A549 (cell line): ENCODE measurements at regions not wholly inside any gene's neighbourhood (a gene's known extent, or its start where the extent isn't known, plus 50 kb on each side); places are given as distances from the start of the nearest gene placed in this dataset.

Source experiments
- ATAC-seq, 2 experiments: fragments of 200-7000 bp in 1 of 2; fragments of >200 bp in 1 of 2; cut with Nextera tagmentation in 1 of 2; cut with Tn5 transposase in 1 of 2; 3 replicates each; pipeline versions ENCODE4 v1.8.0 to v1.9.1; 2018 to 2020; ENCODE audit warnings: mild to moderate bottlenecking in 1 of 2, moderate library complexity in 1 of 2
- CTCF ChIA-PET: fragments of 300-600 bp; sonication (Branson Sonifier 250); formaldehyde crosslinking; extraction: SDS; loops from one replicate; lab custom pipeline; 2021; ENCODE audit warnings: antibody characterized with exemption, inconsistent platforms; lab: Yijun Ruan, JAX
- POLR2A ChIA-PET: fragments of 350-600 bp; formaldehyde crosslinking; extraction: SDS; loops from one replicate; lab custom pipeline; 2021; ENCODE audit warnings: antibody characterized with exemption, inconsistent platforms; lab: Yijun Ruan, JAX
- DNase-seq, 2 experiments: peaks; one replicate each; pipeline versions ENCODE4 v3.0.0 to v3.0.0-alpha.2; 2011 to 2016; ENCODE audit warnings: low read depth in 1 of 2, low spot score in 1 of 2
- FAIRE-seq: peaks from 2 replicates; lab custom pipeline; 2011; peaks lifted over from hg19 to GRCh38; lab: Jason Lieb, UNC
- H3K27ac ChIP-seq, 2 experiments: fragments of >200 bp; sonication (Bioruptor Twin); formaldehyde crosslinking; 3 replicates each; pipeline ENCODE4 v1.5.1; 2016 to 2017
- H3K4me1 ChIP-seq: fragments of >200 bp; sonication (Bioruptor Twin); formaldehyde crosslinking; 3 replicates; pipeline ENCODE4 v1.6.1; 2016
- H3K4me2 ChIP-seq: fragments of >200 bp; sonication (Bioruptor Twin); formaldehyde crosslinking; 3 replicates; pipeline ENCODE4 v1.6.1; 2016
- H3K4me3 ChIP-seq: fragments of >200 bp; sonication (Bioruptor Twin); formaldehyde crosslinking; 3 replicates; pipeline ENCODE4 v1.5.1; 2016
- H3K9me3 ChIP-seq: fragments of >200 bp; sonication (Bioruptor Twin); formaldehyde crosslinking; 3 replicates; pipeline ENCODE4 v1.6.1; 2016
- CBX8 ChIP-seq: fragments of 200-600 bp; sonication (generic); IDR thresholded peaks from 2 replicates; pipeline ENCODE4 v1.6.1; 2016
- CHD2 ChIP-seq: fragments of 150-350 bp; IDR thresholded peaks from 2 replicates; pipeline ENCODE4 v1.6.1; 2014; ENCODE audit warnings: low read length; ENCODE audit not compliant: partially characterized antibody
- CTCF ChIP-seq: fragments of >200 bp; sonication (Bioruptor Twin); formaldehyde crosslinking; IDR thresholded peaks from 3 replicates; pipeline ENCODE4 v1.5.1; 2016
- FOSB ChIP-seq: fragments of 250-450 bp; sonication (Bioruptor Pico); IDR thresholded peaks from 2 replicates; pipeline ENCODE4 v1.5.0; 2020; ENCODE audit warnings: mild to moderate bottlenecking, moderate library complexity
- HES2 ChIP-seq: fragments of >200 bp; sonication (Bioruptor Twin); formaldehyde crosslinking; IDR thresholded peaks from 2 replicates; pipeline ENCODE4 v1.6.1; 2016
- HOXA7 ChIP-seq: fragments of 250-450 bp; sonication (Bioruptor Pico); IDR thresholded peaks from 2 replicates; pipeline ENCODE4 v1.5.0; 2020; ENCODE audit warnings: mild to moderate bottlenecking, moderate library complexity
- HOXB5 ChIP-seq: fragments of 250-450 bp; sonication (Bioruptor Pico); IDR thresholded peaks from 2 replicates; pipeline ENCODE4 v1.5.0; 2020; ENCODE audit warnings: mild to moderate bottlenecking, moderate library complexity
- JUNB ChIP-seq: fragments of >200 bp; sonication (Bioruptor Twin); formaldehyde crosslinking; IDR thresholded peaks from 2 replicates; pipeline ENCODE4 v1.6.1; 2016
- NFE2L2 ChIP-seq: fragments of 150-350 bp; conservative IDR thresholded peaks from 2 replicates; pipeline ENCODE4 v1.6.1; 2014; ENCODE audit warnings: low read length
- NR3C1 ChIP-seq: fragments of >200 bp; sonication (Bioruptor Twin); formaldehyde crosslinking; IDR thresholded peaks from 3 replicates; pipeline ENCODE4 v1.6.1; 2017
- POLR2AphosphoS2 ChIP-seq: conservative IDR thresholded peaks from 2 replicates; pipeline ENCODE4 v1.6.1; 2012; ENCODE audit warnings: low read length, improper control_type of control experiment, inconsistent platforms
- RCOR1 ChIP-seq: fragments of 150-350 bp; IDR thresholded peaks from 2 replicates; pipeline ENCODE4 v1.6.1; 2014; ENCODE audit warnings: antibody characterized with exemption, low read length, low read depth
- SREBF2 ChIP-seq: fragments of 450-650 bp; IDR thresholded peaks from 2 replicates; pipeline ENCODE4 v1.6.1; 2014; ENCODE audit warnings: mild to moderate bottlenecking, moderate library complexity
- TFCP2L1 ChIP-seq: fragments of 250-450 bp; sonication (Bioruptor Pico); IDR thresholded peaks from 2 replicates; pipeline ENCODE4 v1.5.0; 2021; ENCODE audit warnings: mild to moderate bottlenecking
- USF2 ChIP-seq: fragments of 450-650 bp; IDR thresholded peaks from 2 replicates; pipeline ENCODE4 v1.6.1; 2014; ENCODE audit warnings: antibody characterized with exemption
- ZSCAN20 ChIP-seq: fragments of 250-450 bp; sonication (Bioruptor Pico); IDR thresholded peaks from 2 replicates; pipeline ENCODE4 v1.8.0; 2022; ENCODE audit warnings: mild to moderate bottlenecking, moderate library complexity
- WGBS: methylation state at CpG from one replicate; pipeline ENCODE4 v1.1.6; 2017; ENCODE audit errors: missing lambda C conversion rate; 5-methylcytosine and 5-hydroxymethylcytosine counted together
- TF ChIP-seq, protein P1 (sequence below): fragments of 200-600 bp; sonication (generic); IDR thresholded peaks from 2 replicates; pipeline ENCODE4 v1.6.1; 2016; ENCODE audit warnings: antibody characterized with exemption, mild to moderate bottlenecking, moderate library complexity
- TF ChIP-seq, protein P2 (sequence below): IDR thresholded peaks from 2 replicates; pipeline ENCODE4 v1.6.1; 2012; ENCODE audit warnings: low read depth, borderline replicate concordance

DNA sequence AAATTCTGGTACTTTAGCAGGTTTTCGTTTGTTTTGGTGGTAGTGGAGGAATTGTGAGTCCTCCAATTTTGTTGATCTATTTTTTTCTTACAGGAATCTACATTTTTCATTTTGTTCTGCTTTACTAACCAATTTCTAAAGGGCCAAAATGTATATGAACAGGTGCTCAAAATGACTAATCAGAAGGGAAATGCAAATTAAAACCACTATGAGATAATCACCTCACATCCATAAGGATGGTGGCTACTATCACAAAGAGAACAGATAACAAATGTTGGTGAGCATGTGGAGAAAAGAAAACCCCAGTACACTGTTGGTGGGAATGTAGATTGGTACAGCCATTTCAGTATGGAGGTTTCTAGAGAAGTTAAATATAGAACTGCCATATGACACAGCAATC is 134.2 kb downstream of the LMO4 start:
- WGBS: 46% methylated on average over 1 of the region's 1 CpG
- ATAC-seq (no peak), DNase-seq (no peak), FAIRE-seq (no peak)
- POLR2A ChIA-PET: no interaction called here
- Histone ChIP-seq H3K4me3 (no peak overlapping the region), H3K4me1 (no peaks in the 10 kb centered on the region), H3K4me2 (no peak overlapping the region), H3K9me3 (no peaks in the 10 kb centered on the region), H3K27ac (no peak overlapping the region)
- CTCF ChIA-PET: no interaction called here
- TF ChIP-seq RCOR1 (no peak), HES2 (no peak), CTCF (no peak), SREBF2 (no peak), USF2 (no peak)
- TF ChIP-seq, protein P1, sequence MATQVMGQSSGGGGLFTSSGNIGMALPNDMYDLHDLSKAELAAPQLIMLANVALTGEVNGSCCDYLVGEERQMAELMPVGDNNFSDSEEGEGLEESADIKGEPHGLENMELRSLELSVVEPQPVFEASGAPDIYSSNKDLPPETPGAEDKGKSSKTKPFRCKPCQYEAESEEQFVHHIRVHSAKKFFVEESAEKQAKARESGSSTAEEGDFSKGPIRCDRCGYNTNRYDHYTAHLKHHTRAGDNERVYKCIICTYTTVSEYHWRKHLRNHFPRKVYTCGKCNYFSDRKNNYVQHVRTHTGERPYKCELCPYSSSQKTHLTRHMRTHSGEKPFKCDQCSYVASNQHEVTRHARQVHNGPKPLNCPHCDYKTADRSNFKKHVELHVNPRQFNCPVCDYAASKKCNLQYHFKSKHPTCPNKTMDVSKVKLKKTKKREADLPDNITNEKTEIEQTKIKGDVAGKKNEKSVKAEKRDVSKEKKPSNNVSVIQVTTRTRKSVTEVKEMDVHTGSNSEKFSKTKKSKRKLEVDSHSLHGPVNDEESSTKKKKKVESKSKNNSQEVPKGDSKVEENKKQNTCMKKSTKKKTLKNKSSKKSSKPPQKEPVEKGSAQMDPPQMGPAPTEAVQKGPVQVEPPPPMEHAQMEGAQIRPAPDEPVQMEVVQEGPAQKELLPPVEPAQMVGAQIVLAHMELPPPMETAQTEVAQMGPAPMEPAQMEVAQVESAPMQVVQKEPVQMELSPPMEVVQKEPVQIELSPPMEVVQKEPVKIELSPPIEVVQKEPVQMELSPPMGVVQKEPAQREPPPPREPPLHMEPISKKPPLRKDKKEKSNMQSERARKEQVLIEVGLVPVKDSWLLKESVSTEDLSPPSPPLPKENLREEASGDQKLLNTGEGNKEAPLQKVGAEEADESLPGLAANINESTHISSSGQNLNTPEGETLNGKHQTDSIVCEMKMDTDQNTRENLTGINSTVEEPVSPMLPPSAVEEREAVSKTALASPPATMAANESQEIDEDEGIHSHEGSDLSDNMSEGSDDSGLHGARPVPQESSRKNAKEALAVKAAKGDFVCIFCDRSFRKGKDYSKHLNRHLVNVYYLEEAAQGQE: no peak
- TF ChIP-seq, protein P2, sequence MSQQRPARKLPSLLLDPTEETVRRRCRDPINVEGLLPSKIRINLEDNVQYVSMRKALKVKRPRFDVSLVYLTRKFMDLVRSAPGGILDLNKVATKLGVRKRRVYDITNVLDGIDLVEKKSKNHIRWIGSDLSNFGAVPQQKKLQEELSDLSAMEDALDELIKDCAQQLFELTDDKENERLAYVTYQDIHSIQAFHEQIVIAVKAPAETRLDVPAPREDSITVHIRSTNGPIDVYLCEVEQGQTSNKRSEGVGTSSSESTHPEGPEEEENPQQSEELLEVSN: no peak

DNA sequence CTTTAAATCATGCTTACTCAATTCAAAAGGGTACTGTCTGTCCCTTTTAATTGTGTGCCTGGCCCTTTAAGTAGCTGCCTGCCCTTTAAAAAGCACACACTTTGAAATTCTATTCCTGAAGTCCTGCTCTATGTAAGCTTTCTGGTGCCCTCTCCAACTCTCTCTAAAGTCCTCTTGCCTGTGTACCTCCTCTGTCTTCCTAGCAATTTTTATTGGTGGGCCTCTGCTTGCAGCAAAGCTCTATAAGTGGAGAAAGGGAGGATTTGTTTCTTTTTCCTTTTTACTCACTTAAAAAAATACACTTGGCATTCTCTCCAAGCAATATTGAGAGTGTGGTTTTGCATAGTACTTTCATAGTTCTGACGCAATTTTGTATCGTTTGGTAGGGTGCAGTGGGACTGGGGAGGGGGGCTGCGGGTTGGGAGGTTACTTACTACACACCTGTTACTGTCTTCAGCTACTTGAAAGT is 135.4 kb downstream of the LMO4 start:
- no peak for TF ChIP-seq JUNB
- TF ChIP-seq CBX8: no peak
- TF ChIP-seq NFE2L2: no peak
- no peak for TF ChIP-seq HOXB5 (CRISPR knock-in tag)
- ChIA-PET POLR2A (no interaction called here), CTCF (no interaction called here)
- H3K4me2 ChIP-seq: no peak overlapping the region
- no peaks in the 10 kb centered on the region for H3K9me3 ChIP-seq
- no peak for FAIRE-seq
- ATAC-seq: no peak
- 50% methylated on average over 3 of the region's 3 CpGs for WGBS
- no peaks in the 10 kb centered on the region for H3K4me1 ChIP-seq
- H3K4me3 ChIP-seq: no peak overlapping the region
- no peak for DNase-seq
- H3K27ac ChIP-seq: no peak overlapping the region

DNA sequence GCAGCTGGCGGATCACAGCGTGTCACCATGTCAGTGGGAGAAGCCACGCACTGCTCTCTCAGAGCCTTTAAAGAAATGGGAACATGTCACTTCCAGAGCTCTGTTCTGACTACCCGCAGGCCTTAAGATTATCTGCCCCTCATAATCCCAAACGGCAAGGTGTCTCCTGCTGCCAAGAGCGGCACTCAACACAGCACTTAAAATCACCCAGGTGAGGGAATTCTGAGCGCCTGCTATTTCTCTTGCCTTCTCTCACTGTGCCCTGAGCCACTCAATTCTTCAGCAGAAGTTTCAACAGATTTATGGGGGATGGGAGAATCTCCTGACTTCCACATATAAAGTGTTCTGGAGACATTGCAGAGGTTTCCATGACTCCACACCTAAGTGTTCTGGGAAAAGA is 137.9 kb downstream of the LMO4 start:
- Histone ChIP-seq H3K4me2 (no peak overlapping the region), H3K4me1 (no peaks in the 10 kb centered on the region), H3K9me3 (no peaks in the 10 kb centered on the region), H3K27ac (no peak overlapping the region), H3K4me3 (no peak overlapping the region)
- ATAC-seq: no peak
- DNase-seq: no peak
- TF ChIP-seq NFE2L2: no peak
- no peak for TF ChIP-seq HOXA7 (CRISPR knock-in tag)
- no peak for TF ChIP-seq CHD2
- no peak for TF ChIP-seq FOSB (CRISPR knock-in tag)
- no peak for TF ChIP-seq TFCP2L1 (CRISPR knock-in tag)
- TF ChIP-seq NR3C1: no peak
- TF ChIP-seq POLR2AphosphoS2: no peak
- no peak for TF ChIP-seq ZSCAN20 (CRISPR knock-in tag)
- POLR2A ChIA-PET: no interaction called here
- 94% methylated on average over 7 of the region's 7 CpGs for WGBS
- CTCF ChIA-PET: no interaction called here
- FAIRE-seq: no peak
